Transverse colon (tissue), 4 donors: ENCODE measurements at regions not wholly inside any gene's neighbourhood (a gene's known extent, or its start where the extent isn't known, plus 50 kb on each side); places are given as distances from the start of the nearest gene placed in this dataset.

Experiments
- DNase-seq: peaks from one replicate; pipeline ENCODE4 v3.0.0-alpha.2; 2019
- H3K27ac ChIP-seq, 4 donors: fragments of 200-600 bp; sonication (generic); 2 replicates each; pipeline ENCODE4 v1.5.1; 2016 to 2018; ENCODE audit warnings: inconsistent platforms in 4 of 4
- H3K27me3 ChIP-seq: fragments of 200-600 bp; sonication (generic); 2 replicates; pipeline ENCODE4 v1.5.1; 2017; ENCODE audit warnings: inconsistent platforms
- H3K36me3 ChIP-seq, 4 donors: fragments of 200-600 bp; sonication (generic); 2 replicates each; pipeline ENCODE4 v1.5.1; 2017 to 2019; ENCODE audit warnings: inconsistent platforms in 4 of 4
- H3K4me1 ChIP-seq, 4 donors: fragments of 200-600 bp; sonication (generic); 2 replicates each; pipeline ENCODE4 v1.5.1; 2017 to 2020; ENCODE audit warnings: inconsistent platforms in 4 of 4
- H3K4me3 ChIP-seq, 4 donors: fragments of 200-600 bp; sonication (generic); 1 replicate in 1 of 4; 2 replicates in 3 of 4; pipeline versions ENCODE4 v1.5.1 to v1.6.1; 2017 to 2019; ENCODE audit warnings: inconsistent platforms in 4 of 4
- H3K9me3 ChIP-seq, 2 donors: fragments of 200-600 bp; sonication (generic); 2 replicates each; pipeline ENCODE4 v1.5.1; 2017 to 2019; ENCODE audit warnings: inconsistent platforms in 2 of 2
- CTCF ChIP-seq, 5 experiments: fragments of 200-600 bp in 3 of 5; fragments of 450-650 bp in 2 of 5; sonication (generic) in 3 of 5; IDR thresholded peaks; 1 replicate in 2 of 5; 2 replicates in 3 of 5; pipeline ENCODE4 v1.5.1; 2016 to 2017; ENCODE audit warnings: antibody characterized with exemption in 5 of 5, inconsistent platforms in 3 of 5, mild to moderate bottlenecking in 2 of 5, moderate library complexity in 1 of 5
- EP300 ChIP-seq: sonication (generic); formaldehyde crosslinking; IDR thresholded peaks from one replicate; pipeline ENCODE4 v1.6.1; 2017; ENCODE audit warnings: antibody characterized with exemption, low read depth
- POLR2A ChIP-seq: fragments of 450-650 bp; IDR thresholded peaks from one replicate; pipeline ENCODE4 v1.6.1; 2016; ENCODE audit warnings: antibody characterized with exemption, mild to moderate bottlenecking, moderate library complexity
- POLR2AphosphoS5 ChIP-seq, 3 donors: sonication (generic); formaldehyde crosslinking; IDR thresholded peaks; one replicate each; pipeline ENCODE4 v1.6.1; 2016; ENCODE audit warnings: antibody characterized with exemption in 3 of 3
- WGBS, 2 donors: methylation state at CpG; one replicate each; pipeline ENCODE4 v1.1.5; 2018; ENCODE audit warnings: low coverage in 1 of 2; 5-methylcytosine and 5-hydroxymethylcytosine counted together
- in situ Hi-C, 4 donors: fragments of 200-750 bp; cut with MboI; loops; one replicate each; pipeline versions ENCODE4 v1.15.0 to v1.15.1; 2017; ENCODE audit warnings: low sequenced_read_pairs in 3 of 4, low pct_ligation_motif_present in 1 of 4, low pct_unique_long_range_greater_than_20kb in 1 of 4
- intact Hi-C: fragments of 100-400 bp; cut with DNase I; formaldehyde crosslinking; loops from one replicate; pipeline ENCODE4 v1.15.1; 2023; ENCODE audit warnings: low total_unique reads

DNA sequence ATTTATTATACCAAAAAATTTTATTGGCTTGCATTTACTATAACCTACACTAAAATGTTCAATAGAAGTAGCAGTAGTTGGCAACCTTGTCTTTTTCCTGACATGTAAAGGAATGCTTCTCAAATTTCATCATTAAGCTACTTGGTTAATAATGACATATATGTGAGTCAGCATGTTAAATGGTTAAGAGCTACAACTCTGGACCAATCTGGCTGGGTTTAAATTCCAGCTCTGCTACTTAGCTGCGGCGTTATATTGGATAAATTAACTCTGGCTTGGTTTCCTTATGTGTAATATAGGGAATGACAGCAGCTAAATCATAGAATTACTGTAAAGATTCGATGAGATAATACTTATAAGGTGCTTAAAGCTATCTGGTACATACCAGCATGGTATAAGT is 53.7 kb upstream of the OTOGL start:
- in situ Hi-C loops, result no loop called here
- DNase-seq, result no peak
- intact Hi-C loops, result no loop called here
- Histone ChIP-seq H3K36me3 (no peaks in the 10 kb centered on the region), H3K9me3 (no peaks in the 10 kb centered on the region), H3K4me1 (no peaks in the 10 kb centered on the region), H3K4me3 (no peak overlapping the region), H3K27ac (peak overlapping the region in 1 of 4 donors; percentile 67), H3K27me3 (no peaks in the 10 kb centered on the region)
- 61 to 64% methylated on average over 3 of the region's 3 CpGs for WGBS, 2 donors
- TF ChIP-seq EP300, result no peak
- no peak for TF ChIP-seq POLR2AphosphoS5 (IDR thresholded peaks at IDR 0.05)
- TF ChIP-seq POLR2A, result no peak
- no peak for TF ChIP-seq CTCF (IDR thresholded peaks at IDR 0.05)

GRCh38 chr12:80044694-80045046 is 54.7 kb upstream of the OTOGL start:
- Histone ChIP-seq H3K36me3 (no peaks in the 10 kb centered on the region), H3K4me3 (no peak overlapping the region), H3K27me3 (no peaks in the 10 kb centered on the region), H3K4me1 (no peaks in the 10 kb centered on the region), H3K27ac (peak overlapping the region; percentile 34 to 67 (median 53)), H3K9me3 (no peaks in the 10 kb centered on the region)
- no peak for DNase-seq
- 67 to 75% methylated on average over 1 of the region's 1 CpG for WGBS, 2 donors
- intact Hi-C loops, result no loop called here
- in situ Hi-C loops, result no loop called here
- TF ChIP-seq POLR2A, result no peak
- TF ChIP-seq POLR2AphosphoS5 (IDR thresholded peaks at IDR 0.05), result peak in 1 of 3 donors; percentile 21

DNA sequence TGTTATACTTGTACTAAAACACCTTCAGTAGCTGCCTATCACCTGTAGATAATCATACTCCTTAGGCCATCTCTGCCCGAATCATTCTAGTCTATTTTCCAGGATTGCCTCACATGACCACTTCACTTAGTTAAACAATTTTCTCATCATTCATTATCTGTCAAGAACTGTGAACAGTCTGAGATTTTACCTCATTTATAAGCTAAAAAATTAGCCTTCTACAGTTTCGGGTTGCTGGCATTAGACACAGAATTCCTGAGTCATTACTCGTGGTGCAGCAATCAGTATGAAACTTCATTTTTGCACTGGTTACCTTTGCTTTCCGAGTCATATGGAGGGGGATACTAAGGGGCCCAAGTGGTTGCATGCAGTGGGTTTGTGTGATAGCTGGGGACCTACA is 57.6 kb upstream of the OTOGL start:
- Histone ChIP-seq H3K4me3 (no peak overlapping the region), H3K9me3 (no peaks in the 10 kb centered on the region), H3K36me3 (no peaks in the 10 kb centered on the region), H3K4me1 (no peaks in the 10 kb centered on the region), H3K27me3 (no peaks in the 10 kb centered on the region), H3K27ac (peak overlapping the region in 2 of 4 donors; percentile 12 to 45)
- no peak for TF ChIP-seq POLR2AphosphoS5 (IDR thresholded peaks at IDR 0.05)
- no peak for TF ChIP-seq POLR2A
- no peak for TF ChIP-seq CTCF (IDR thresholded peaks at IDR 0.05)
- TF ChIP-seq EP300, result no peak
- 51 to 68% methylated on average over 4 of the region's 4 CpGs for WGBS, 2 donors
- DNase-seq, result no peak
- in situ Hi-C loops (no loop called here), intact Hi-C loops (no loop called here)

- WGBS, 2 donors, result 80 to 100% methylated on average over 1 to 2 of the region's 2 CpGs
- peak overlapping the region in 1 of 4 donors; percentile 12 for H3K27ac ChIP-seq
- no peaks in the 10 kb centered on the region for H3K36me3 ChIP-seq
- no peaks in the 10 kb centered on the region for H3K9me3 ChIP-seq
- no peak overlapping the region for H3K4me3 ChIP-seq
- intact Hi-C loops, result no loop called here
- in situ Hi-C loops, result no loop called here
- H3K27me3 ChIP-seq, result no peaks in the 10 kb centered on the region
- TF ChIP-seq POLR2AphosphoS5 (IDR thresholded peaks at IDR 0.05) (no peak), POLR2A (no peak), CTCF (IDR thresholded peaks at IDR 0.05) (no peak), EP300 (no peak)
- DNase-seq, result no peak
- no peaks in the 10 kb centered on the region for H3K4me1 ChIP-seq
Measured at GRCh38 chr12:80041071-80041470, 58.3 kb upstream of the OTOGL start.

DNA sequence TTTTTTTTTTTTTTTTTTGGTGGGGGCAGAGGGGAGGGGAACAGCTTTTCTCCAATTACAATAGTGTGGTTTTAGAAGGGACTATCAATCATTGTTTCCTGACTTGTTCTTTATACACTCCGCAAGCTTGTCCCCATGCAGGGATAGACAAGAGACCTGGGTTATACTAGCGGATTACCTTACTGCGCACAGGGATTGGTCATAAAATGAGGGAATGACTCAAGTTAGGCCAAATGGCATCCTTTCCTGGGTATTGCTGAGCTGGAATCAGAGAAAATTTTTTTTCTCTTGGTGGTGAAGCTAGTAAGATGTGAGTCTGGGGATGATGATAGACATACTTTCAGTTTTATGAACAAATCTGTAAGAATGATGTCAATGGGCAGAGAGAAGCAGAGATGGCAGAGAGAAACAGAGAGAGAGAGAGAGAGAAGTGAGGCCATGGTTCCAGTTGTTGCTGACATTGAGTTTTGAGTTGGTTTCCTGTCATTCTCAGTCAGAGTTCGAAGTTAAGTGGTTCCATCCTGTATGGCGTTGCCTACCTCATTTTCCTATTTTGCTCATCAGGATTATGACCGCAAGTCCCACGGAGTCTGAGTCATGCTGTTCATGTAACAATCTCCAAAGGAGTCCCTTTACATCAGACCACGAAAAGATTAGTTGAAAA is 59.1 kb upstream of the OTOGL start:
- no peak for TF ChIP-seq POLR2A
- no peak for TF ChIP-seq CTCF (IDR thresholded peaks at IDR 0.05)
- TF ChIP-seq EP300, result no peak
- TF ChIP-seq POLR2AphosphoS5 (IDR thresholded peaks at IDR 0.05), result no peak
- intact Hi-C loops, result no loop called here
- in situ Hi-C loops, result no loop called here
- Histone ChIP-seq H3K4me3 (no peak overlapping the region), H3K9me3 (no peaks in the 10 kb centered on the region), H3K27me3 (no peaks in the 10 kb centered on the region), H3K27ac (peak overlapping the region in 1 of 4 donors; percentile 12), H3K36me3 (no peaks in the 10 kb centered on the region), H3K4me1 (no peaks in the 10 kb centered on the region)
- 76% methylated on average over 6 to 8 of the region's 8 CpGs for WGBS, 2 donors
- DNase-seq, result no peak
